ENCODE measurements at regions not wholly inside any gene's neighbourhood (a gene's known extent, or its start where the extent isn't known, plus 50 kb on each side); places are given as distances from the start of the nearest gene placed in this dataset.

DNA sequence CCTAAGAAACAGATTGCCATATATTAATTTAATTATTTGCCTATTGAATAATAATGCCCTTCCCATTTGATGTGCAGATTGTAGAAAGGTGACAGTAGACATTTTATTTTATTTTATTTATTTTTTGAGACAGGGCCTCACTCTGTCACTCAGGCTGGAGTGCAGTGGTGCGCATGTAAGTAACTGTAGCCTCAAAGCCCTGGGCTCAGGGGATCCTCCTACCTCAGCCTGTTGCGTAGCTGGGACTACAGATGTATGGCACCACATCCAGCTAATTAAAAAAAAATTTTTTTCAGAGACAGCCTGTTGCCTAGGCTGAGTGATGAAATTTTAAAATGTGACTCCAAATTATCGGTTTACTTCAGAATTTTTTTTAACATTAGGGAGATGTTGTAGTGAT is 1110.0 kb upstream of the EEF2KMT start:
- H3K36me3 Mint-ChIP-seq (ENCODE audit: low read depth): no peaks in the 10 kb centered on the region; the same call in 1 of the 2 replicates
- H3K27ac Mint-ChIP-seq: no peak overlapping the region
- no peak overlapping the region for H3K4me3 Mint-ChIP-seq
- H3K27me3 Mint-ChIP-seq (ENCODE audit: insufficient read depth): peaks cover 2% of the 10 kb centered on the region; the same call in 1 of the 2 replicates
- no peak for DNase-seq
- TF ChIP-seq, protein P1, sequence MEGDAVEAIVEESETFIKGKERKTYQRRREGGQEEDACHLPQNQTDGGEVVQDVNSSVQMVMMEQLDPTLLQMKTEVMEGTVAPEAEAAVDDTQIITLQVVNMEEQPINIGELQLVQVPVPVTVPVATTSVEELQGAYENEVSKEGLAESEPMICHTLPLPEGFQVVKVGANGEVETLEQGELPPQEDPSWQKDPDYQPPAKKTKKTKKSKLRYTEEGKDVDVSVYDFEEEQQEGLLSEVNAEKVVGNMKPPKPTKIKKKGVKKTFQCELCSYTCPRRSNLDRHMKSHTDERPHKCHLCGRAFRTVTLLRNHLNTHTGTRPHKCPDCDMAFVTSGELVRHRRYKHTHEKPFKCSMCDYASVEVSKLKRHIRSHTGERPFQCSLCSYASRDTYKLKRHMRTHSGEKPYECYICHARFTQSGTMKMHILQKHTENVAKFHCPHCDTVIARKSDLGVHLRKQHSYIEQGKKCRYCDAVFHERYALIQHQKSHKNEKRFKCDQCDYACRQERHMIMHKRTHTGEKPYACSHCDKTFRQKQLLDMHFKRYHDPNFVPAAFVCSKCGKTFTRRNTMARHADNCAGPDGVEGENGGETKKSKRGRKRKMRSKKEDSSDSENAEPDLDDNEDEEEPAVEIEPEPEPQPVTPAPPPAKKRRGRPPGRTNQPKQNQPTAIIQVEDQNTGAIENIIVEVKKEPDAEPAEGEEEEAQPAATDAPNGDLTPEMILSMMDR (IDR thresholded peaks at IDR 0.05): no peak
- H3K9me3 Mint-ChIP-seq: peaks cover 44% of the 10 kb centered on the region
- no peaks in the 10 kb centered on the region for H3K4me1 Mint-ChIP-seq (ENCODE audit: low read depth)

DNA sequence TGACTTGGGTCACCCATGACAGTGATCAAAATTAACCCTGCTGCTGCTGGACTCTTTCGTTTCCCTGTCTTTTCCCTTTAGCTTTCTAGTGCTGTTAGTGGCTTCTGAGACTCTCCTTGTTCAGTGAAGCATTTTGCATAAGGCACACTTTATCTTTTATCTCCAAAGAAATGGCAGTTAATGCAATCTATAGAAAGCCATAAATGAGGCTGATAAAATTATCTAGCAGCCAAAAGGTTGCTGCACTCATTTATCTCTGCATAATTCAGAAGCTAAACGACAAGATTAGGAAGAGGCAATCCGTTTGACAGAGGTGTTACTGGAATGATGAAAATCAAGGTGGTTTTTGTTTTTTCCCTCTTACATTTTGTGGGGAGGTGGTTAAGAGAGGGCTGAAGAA is 1109.5 kb upstream of the EEF2KMT start:
- no peaks in the 10 kb centered on the region; the same call in 1 of the 2 replicates for H3K36me3 Mint-ChIP-seq (ENCODE audit: low read depth)
- no peak overlapping the region for H3K27ac Mint-ChIP-seq
- peaks cover 44% of the 10 kb centered on the region for H3K9me3 Mint-ChIP-seq
- H3K4me1 Mint-ChIP-seq (ENCODE audit: low read depth): no peaks in the 10 kb centered on the region
- no peak overlapping the region for H3K4me3 Mint-ChIP-seq
- no peak for DNase-seq
- H3K27me3 Mint-ChIP-seq (ENCODE audit: insufficient read depth): peaks cover 2% of the 10 kb centered on the region; the same call in 1 of the 2 replicates
- TF ChIP-seq, protein P1 (IDR thresholded peaks at IDR 0.05): no peak

DNA sequence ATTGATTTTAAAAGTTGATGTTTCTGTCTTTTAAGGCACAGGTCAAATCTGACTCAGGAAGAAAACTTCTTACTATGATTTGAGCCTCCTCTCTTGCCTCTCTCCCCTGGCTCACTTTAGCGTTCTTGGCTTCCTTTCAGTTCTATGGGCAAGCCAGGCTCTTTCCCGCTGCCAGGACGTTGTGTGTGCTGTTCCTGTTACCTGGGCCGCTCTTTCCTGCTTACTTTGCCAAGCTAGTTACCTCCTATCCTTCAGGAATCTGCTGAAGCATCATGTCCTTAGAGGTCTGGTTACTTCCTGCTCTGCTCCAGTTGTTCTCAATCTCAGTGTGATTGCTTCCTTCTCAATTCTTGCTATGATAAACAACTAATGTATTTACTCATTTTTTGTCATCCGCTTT is 1108.5 kb upstream of the EEF2KMT start:
- H3K9me3 Mint-ChIP-seq: peaks cover 41% of the 10 kb centered on the region
- DNase-seq: no peak
- no peak overlapping the region for H3K27ac Mint-ChIP-seq
- H3K36me3 Mint-ChIP-seq (ENCODE audit: low read depth): no peaks in the 10 kb centered on the region; the same call in 1 of the 2 replicates
- peaks cover 2% of the 10 kb centered on the region; the same call in 1 of the 2 replicates for H3K27me3 Mint-ChIP-seq (ENCODE audit: insufficient read depth)
- TF ChIP-seq, protein P1 (IDR thresholded peaks at IDR 0.05): no peak
- no peaks in the 10 kb centered on the region for H3K4me1 Mint-ChIP-seq (ENCODE audit: low read depth)
- no peak overlapping the region for H3K4me3 Mint-ChIP-seq

DNA sequence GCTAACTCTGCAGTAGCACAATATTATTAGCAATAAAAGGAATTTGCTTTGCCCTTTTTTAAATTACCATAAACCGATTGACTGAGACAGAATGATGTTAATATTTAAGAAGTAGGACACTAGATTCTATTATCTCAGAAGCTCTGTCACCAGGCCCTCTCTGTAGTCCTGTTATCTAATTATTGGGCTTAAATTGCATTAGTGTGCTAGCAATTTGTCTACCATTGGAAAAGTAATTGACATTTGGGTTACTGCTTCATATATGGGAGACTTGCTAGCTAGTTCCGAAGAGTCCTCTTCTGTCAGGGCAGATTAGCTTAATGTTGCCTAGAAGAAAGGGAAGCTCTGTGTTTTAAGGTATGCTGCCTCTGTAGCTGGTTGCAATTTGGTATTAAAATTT is 1107.3 kb upstream of the EEF2KMT start:
- Mint-ChIP-seq H3K36me3 (ENCODE audit: low read depth) (no peaks in the 10 kb centered on the region; the same call in 1 of the 2 replicates), H3K4me1 (ENCODE audit: low read depth) (no peaks in the 10 kb centered on the region)
- TF ChIP-seq, protein P1 (IDR thresholded peaks at IDR 0.05): no peak

DNA sequence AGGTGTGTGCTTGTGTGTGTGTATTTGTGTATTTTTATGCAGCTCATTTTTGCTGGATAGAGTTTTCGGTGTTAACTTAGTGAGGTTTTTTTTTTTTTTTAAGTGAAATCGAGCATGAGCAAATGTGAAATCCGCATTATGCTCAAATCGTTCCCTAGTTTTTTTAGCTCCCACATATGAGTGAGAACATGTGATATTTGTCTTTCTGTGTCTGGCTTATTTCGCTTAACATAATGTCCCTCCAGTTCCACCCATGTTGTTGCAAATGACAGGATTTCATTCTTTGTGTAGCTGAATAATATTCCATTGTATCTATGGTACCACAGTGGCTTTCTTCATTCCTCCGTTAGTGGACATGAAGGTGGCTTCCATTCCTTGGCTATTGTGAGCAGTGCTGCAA is 1103.3 kb upstream of the EEF2KMT start:
- TF ChIP-seq, protein P1 (IDR thresholded peaks at IDR 0.05): no peak
- H3K9me3 Mint-ChIP-seq: peaks cover 44% of the 10 kb centered on the region
- H3K27ac Mint-ChIP-seq: no peak overlapping the region
- H3K4me3 Mint-ChIP-seq: no peak overlapping the region
- DNase-seq: no peak
- H3K4me1 Mint-ChIP-seq (ENCODE audit: low read depth): no peaks in the 10 kb centered on the region
- H3K27me3 Mint-ChIP-seq (ENCODE audit: insufficient read depth): no peaks in the 10 kb centered on the region
- no peaks in the 10 kb centered on the region for H3K36me3 Mint-ChIP-seq (ENCODE audit: low read depth)

More for the DNA sequence above, 1107.3 kb upstream of the EEF2KMT start:
- H3K27me3 Mint-ChIP-seq (ENCODE audit: insufficient read depth): peaks cover 2% of the 10 kb centered on the region; the same call in 1 of the 2 replicates
- H3K4me3 Mint-ChIP-seq: no peak overlapping the region
- no peak overlapping the region for H3K27ac Mint-ChIP-seq
- no peak for DNase-seq
- peaks cover 43% of the 10 kb centered on the region for H3K9me3 Mint-ChIP-seq

DNA sequence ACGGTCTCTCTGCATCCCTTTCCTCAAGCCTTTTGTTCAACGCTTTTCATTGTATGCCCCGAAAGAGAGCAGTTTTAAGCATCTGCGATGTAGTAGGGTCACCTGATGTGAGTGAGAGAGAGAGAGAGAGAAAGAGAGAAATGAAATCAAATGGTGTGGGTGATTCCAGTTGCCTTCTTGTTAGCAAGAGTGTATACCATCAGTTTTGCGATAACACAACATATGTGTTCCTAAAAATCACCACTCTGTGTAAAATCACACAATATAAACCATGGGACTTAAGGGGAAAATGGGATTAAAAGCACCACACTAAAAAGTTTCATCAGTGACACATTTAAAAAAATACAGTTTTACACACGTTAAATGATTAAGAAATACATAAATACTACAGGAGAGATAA is 1102.7 kb upstream of the EEF2KMT start:
- no peaks in the 10 kb centered on the region for H3K27me3 Mint-ChIP-seq (ENCODE audit: insufficient read depth)
- H3K36me3 Mint-ChIP-seq (ENCODE audit: low read depth): no peaks in the 10 kb centered on the region
- no peak overlapping the region for H3K4me3 Mint-ChIP-seq
- peaks cover 44% of the 10 kb centered on the region for H3K9me3 Mint-ChIP-seq
- TF ChIP-seq, protein P1 (IDR thresholded peaks at IDR 0.05): no peak
- no peaks in the 10 kb centered on the region for H3K4me1 Mint-ChIP-seq (ENCODE audit: low read depth)
- DNase-seq: no peak
- no peak overlapping the region for H3K27ac Mint-ChIP-seq
